ENCODE measurements at regions not wholly inside any gene's neighbourhood (a gene's known extent, or its start where the extent isn't known, plus 50 kb on each side); places are given as distances from the start of the nearest gene placed in this dataset.
"Not testable (repeated sequence)": the region's sequence is repeated elsewhere in the genome, so short reads cannot be mapped to it uniquely, and the experiment has no call there.

DNA sequence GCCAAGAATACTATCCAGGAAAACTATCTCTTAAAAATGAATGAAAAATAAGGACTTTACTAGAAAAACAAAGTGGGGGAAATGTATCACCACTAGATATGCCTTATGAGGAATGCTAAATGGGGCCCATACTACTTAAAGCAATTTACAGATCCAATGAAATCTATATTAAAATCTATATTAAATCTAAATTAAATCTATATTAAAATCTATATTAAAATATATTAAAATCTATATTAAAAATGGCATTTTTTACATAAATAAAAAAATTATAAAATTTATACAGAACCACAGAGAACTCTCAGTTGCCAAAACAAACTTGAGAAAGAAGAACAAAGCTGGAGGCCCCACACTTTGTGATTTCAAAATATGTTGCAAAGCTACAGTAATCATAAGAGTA lies 234.5 kb downstream of the RPL10L start:
- ChIA-PET CTCF (no interaction called here), POLR2A (no interaction called here)
- H3K4me2 ChIP-seq: no peak overlapping the region
- H3K4me1 ChIP-seq: no peaks in the 10 kb centered on the region
- DNase-seq (ENCODE audit: low read depth in 1 of 2, low spot score in 1 of 2) (no peak), FAIRE-seq (no peak), ATAC-seq (no peak)
- no peak overlapping the region for H3K27ac ChIP-seq
- H3K9me3 ChIP-seq: no peaks in the 10 kb centered on the region
- TF ChIP-seq HDAC2 (IDR thresholded peaks at IDR 0.05) (no peak), POLR2A (IDR thresholded peaks at IDR 0.05; ENCODE audit: low read length) (no peak), ZC3H11A (IDR thresholded peaks at IDR 0.05) (no peak), CHD2 (IDR thresholded peaks at IDR 0.05; ENCODE audit: low read length, partially characterized antibody) (no peak), NR3C1 (IDR thresholded peaks at IDR 0.05) (no peak), SMC3 (IDR thresholded peaks at IDR 0.05) (no peak), EHMT2 (IDR thresholded peaks at IDR 0.05; ENCODE audit: low read depth) (no peak), HEYL (CRISPR knock-in tag; IDR thresholded peaks at IDR 0.05) (no peak), MAZ (IDR thresholded peaks at IDR 0.05; ENCODE audit: borderline replicate concordance, low read depth, low read length) (no peak)
- TF ChIP-seq, protein P1, sequence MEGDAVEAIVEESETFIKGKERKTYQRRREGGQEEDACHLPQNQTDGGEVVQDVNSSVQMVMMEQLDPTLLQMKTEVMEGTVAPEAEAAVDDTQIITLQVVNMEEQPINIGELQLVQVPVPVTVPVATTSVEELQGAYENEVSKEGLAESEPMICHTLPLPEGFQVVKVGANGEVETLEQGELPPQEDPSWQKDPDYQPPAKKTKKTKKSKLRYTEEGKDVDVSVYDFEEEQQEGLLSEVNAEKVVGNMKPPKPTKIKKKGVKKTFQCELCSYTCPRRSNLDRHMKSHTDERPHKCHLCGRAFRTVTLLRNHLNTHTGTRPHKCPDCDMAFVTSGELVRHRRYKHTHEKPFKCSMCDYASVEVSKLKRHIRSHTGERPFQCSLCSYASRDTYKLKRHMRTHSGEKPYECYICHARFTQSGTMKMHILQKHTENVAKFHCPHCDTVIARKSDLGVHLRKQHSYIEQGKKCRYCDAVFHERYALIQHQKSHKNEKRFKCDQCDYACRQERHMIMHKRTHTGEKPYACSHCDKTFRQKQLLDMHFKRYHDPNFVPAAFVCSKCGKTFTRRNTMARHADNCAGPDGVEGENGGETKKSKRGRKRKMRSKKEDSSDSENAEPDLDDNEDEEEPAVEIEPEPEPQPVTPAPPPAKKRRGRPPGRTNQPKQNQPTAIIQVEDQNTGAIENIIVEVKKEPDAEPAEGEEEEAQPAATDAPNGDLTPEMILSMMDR (IDR thresholded peaks at IDR 0.05): no peak
- no peak overlapping the region for H3K4me3 ChIP-seq

DNA sequence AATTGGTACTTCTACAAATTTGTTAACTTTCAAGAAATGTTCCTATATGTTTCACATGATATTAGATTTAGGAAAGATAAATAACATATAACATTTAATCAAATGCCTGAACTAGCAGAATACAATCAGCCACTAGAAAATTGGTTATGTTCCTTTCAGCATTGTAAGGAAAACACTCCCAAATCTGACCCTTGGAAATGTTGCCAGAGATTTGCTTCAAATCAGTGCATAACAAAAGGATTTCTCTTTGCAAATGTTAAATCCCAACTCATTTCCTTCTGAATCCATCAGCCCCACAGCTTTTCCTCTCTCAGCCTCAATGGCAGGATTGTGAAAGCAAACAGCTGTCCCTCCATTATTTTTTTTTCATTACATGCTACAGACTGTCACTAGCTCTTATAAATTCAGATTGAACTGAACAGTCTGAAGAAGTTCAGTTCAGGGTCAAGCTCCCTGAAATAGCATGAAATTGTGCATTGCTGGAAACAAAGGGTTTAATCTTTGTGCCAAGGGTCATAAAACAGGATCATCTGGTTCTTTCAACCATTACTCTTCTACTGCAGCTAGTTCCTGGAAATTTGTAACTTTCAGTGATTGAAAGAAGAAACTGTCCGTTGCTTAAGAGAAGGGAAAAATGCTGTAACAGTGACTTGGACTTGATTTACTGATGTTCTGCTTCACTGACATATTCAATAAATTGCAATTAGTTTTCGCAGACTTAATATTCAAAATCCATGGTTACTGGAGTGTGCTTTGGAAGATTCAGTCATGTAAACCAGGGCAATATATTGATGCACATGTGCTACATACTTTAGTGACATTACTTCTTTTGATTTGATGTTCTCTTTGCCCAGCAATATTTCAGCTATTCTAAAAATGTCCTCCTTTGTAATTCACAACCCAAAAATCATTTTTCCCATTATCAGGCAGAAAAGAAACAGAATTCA lies 246.4 kb downstream of the RPL10L start:
- Histone ChIP-seq H3K4me3 (no peak overlapping the region), H3K27ac (no peak overlapping the region), H3K9me3 (no peaks in the 10 kb centered on the region), H3K4me2 (no peak overlapping the region), H3K4me1 (no peaks in the 10 kb centered on the region)
- FAIRE-seq (no peak), DNase-seq (ENCODE audit: low read depth in 1 of 2, low spot score in 1 of 2) (no peak), ATAC-seq (no peak)
- 0% methylated on average over 2 of the region's 2 CpGs for WGBS (ENCODE audit: missing lambda C conversion rate)
- POLR2A ChIA-PET: no interaction called here
- CTCF ChIA-PET: no interaction called here
- TF ChIP-seq PHF8 (IDR thresholded peaks at IDR 0.05; ENCODE audit: borderline replicate concordance, low read depth): no peak

DNA sequence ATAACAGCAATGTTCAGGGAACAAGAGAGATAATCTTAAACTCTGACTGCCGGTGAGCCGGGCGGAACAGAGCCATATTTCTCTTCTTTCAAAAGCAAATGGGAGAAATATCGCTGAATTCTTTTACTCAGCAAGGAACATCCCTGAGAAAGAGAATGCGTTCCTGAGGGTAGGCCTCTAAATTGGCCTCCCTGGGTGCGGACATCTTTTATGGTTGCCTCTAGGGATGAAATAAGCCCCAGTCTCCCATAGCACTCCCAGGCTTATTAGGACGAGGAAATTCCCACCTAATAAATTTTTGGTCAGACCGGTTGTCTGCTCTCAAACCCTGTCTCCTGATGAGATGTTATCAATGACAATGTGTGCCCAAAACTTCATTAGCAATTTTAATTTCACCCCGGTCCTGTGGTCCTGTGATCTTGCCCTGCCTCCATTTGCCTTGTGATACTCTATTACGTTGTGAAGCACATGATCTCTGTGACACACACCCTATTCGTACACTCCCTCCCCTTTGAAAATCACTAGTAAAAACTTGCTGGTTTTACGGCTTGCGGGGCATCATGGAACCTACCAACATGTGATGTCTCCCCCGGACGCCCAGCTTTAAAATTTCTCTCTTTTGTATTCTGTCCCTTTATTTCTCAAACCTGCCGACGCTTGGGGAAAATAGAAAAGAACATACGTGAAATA lies 249.4 kb downstream of the RPL10L start:
- H3K4me1 ChIP-seq; H3K9me3 ChIP-seq; POLR2A ChIA-PET; CTCF ChIA-PET; H3K4me2 ChIP-seq; ATAC-seq; DNase-seq (ENCODE audit: low read depth in 1 of 2, low spot score in 1 of 2); H3K27ac ChIP-seq; FAIRE-seq; H3K4me3 ChIP-seq: not testable (repeated sequence)
- WGBS (ENCODE audit: missing lambda C conversion rate): 45% methylated on average over 18 of the region's 18 CpGs

DNA sequence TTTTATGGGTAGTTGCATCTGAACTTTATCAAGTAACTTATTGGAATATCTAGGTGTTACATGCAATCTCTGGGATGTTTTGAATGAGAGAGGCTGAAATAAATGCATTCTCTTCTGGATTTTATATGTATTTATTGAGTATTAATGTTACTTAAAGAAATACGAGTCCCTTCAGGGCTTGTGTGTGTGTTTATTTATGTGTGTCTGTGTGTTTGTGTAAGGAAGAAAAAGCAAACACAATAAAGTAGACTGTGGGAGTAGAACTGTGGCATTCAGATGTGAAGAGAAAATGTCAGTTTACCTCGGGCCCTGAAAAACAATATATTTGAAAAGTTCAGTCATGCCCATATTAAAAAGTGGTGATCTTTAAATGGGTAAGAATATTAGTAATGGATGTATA lies 250.5 kb downstream of the RPL10L start:
- no peak for DNase-seq (ENCODE audit: low read depth in 1 of 2, low spot score in 1 of 2)
- POLR2A ChIA-PET: no interaction called here
- H3K4me3 ChIP-seq: no peak overlapping the region
- H3K9me3 ChIP-seq: no peaks in the 10 kb centered on the region
- H3K27ac ChIP-seq: no peak overlapping the region
- no peak for FAIRE-seq
- 4% methylated on average over 2 of the region's 2 CpGs for WGBS (ENCODE audit: missing lambda C conversion rate)
- no peak overlapping the region for H3K4me2 ChIP-seq
- ATAC-seq: no peak
- H3K4me1 ChIP-seq: no peaks in the 10 kb centered on the region
- TF ChIP-seq TFCP2L1 (CRISPR knock-in tag; IDR thresholded peaks at IDR 0.05) (no peak), MYC (IDR thresholded peaks at IDR 0.05; ENCODE audit: borderline replicate concordance, low read length) (no peak), CBX8 (IDR thresholded peaks at IDR 0.05) (no peak), FOXS1 (CRISPR knock-in tag; IDR thresholded peaks at IDR 0.05) (no peak), KDM1A (IDR thresholded peaks at IDR 0.05; ENCODE audit: low read depth) (no peak), MAZ (IDR thresholded peaks at IDR 0.05; ENCODE audit: borderline replicate concordance, low read depth, low read length) (no peak), NFE2L2 (conservative IDR thresholded peaks at IDR 0.05; ENCODE audit: low read length) (no peak), CHD2 (IDR thresholded peaks at IDR 0.05; ENCODE audit: low read length, partially characterized antibody) (no peak), FOSL2 (IDR thresholded peaks at IDR 0.05) (no peak), FOSL2 (CRISPR knock-in tag; IDR thresholded peaks at IDR 0.05) (no peak), RCOR1 (IDR thresholded peaks at IDR 0.05; ENCODE audit: low read depth, low read length) (no peak), KDM5A (IDR thresholded peaks at IDR 0.05) (no peak), EHF (CRISPR knock-in tag; IDR thresholded peaks at IDR 0.05) (no peak), RAD21 (conservative IDR thresholded peaks at IDR 0.05 in 1 of 2, IDR thresholded peaks at IDR 0.05 in 1 of 2) (no peak), CHD4 (IDR thresholded peaks at IDR 0.05; ENCODE audit: borderline replicate concordance) (no peak), MAFK (IDR thresholded peaks at IDR 0.05; ENCODE audit: partially characterized antibody) (no peak), HEYL (CRISPR knock-in tag; IDR thresholded peaks at IDR 0.05) (no peak)
- TF ChIP-seq, protein P1 (IDR thresholded peaks at IDR 0.05): no peak
- TF ChIP-seq, protein P2, sequence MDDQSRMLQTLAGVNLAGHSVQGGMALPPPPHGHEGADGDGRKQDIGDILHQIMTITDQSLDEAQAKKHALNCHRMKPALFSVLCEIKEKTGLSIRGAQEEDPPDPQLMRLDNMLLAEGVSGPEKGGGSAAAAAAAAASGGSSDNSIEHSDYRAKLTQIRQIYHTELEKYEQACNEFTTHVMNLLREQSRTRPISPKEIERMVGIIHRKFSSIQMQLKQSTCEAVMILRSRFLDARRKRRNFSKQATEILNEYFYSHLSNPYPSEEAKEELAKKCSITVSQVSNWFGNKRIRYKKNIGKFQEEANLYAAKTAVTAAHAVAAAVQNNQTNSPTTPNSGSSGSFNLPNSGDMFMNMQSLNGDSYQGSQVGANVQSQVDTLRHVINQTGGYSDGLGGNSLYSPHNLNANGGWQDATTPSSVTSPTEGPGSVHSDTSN (IDR thresholded peaks at IDR 0.05): no peak
- CTCF ChIA-PET: no interaction called here

All from A549 (cell line).